DND-41 (cell line): ENCODE measurements at regions not wholly inside any gene's neighbourhood (a gene's known extent, or its start where the extent isn't known, plus 50 kb on each side); places are given as distances from the start of the nearest gene placed in this dataset.

ENCODE experiments used
- ATAC-seq: fragments of 200-7000 bp; cut with Tn5 transposase; 3 replicates; pipeline ENCODE4 v1.9.1; 2021; ENCODE audit warnings: low read depth; ENCODE audit not compliant: insufficient read depth
- DNase-seq: peaks from one replicate; pipeline ENCODE4 v3.0.0-alpha.2; 2020
- H2AFZ ChIP-seq: 2 replicates; pipeline ENCODE4 v1.6.0; 2012; ENCODE audit warnings: low read depth, low read length
- H3K27ac ChIP-seq: 2 replicates; pipeline ENCODE4 v1.5.1; 2012; ENCODE audit warnings: low read length, inconsistent platforms
- H3K27me3 ChIP-seq: fragments of 200-600 bp; sonication (generic); 2 replicates; pipeline ENCODE4 v1.6.0; 2012; ENCODE audit warnings: low read length, mild to moderate bottlenecking, inconsistent platforms; ENCODE audit not compliant: insufficient read depth, poor library complexity
- H3K36me3 ChIP-seq: 2 replicates; pipeline ENCODE4 v1.5.1; 2012; ENCODE audit warnings: low read length, inconsistent platforms; ENCODE audit not compliant: insufficient read depth
- H3K4me1 ChIP-seq: 2 replicates; pipeline ENCODE4 v1.5.1; 2012; ENCODE audit warnings: mild to moderate bottlenecking, low read length; ENCODE audit not compliant: insufficient read depth
- H3K4me2 ChIP-seq: 2 replicates; pipeline ENCODE4 v1.6.0; 2012; ENCODE audit warnings: mild to moderate bottlenecking, moderate library complexity, low read length, inconsistent platforms; ENCODE audit not compliant: insufficient read depth
- H3K4me3 ChIP-seq, 2 experiments: fragments of 200-600 bp in 1 of 2; shearing (Covaris generic) in 1 of 2; 2 replicates each; pipeline ENCODE4 v1.5.1; 2012 to 2016; ENCODE audit warnings: inconsistent platforms in 2 of 2, low read length in 2 of 2, mild to moderate bottlenecking in 2 of 2, low read depth in 1 of 2, moderate library complexity in 1 of 2
- H3K79me2 ChIP-seq: 2 replicates; pipeline ENCODE4 v1.6.0; 2012; ENCODE audit warnings: low read length, inconsistent platforms; ENCODE audit not compliant: insufficient read depth
- H3K9ac ChIP-seq: 2 replicates; pipeline ENCODE4 v1.6.0; 2012; ENCODE audit warnings: low read depth, mild to moderate bottlenecking, inconsistent platforms, low read length, moderate library complexity
- H3K9me3 ChIP-seq: 2 replicates; pipeline ENCODE4 v1.5.1; 2012; ENCODE audit warnings: low read length, moderate library complexity, mild to moderate bottlenecking, inconsistent platforms; ENCODE audit not compliant: insufficient read depth, severe bottlenecking
- H4K20me1 ChIP-seq: 2 replicates; pipeline ENCODE4 v1.6.0; 2012; ENCODE audit warnings: low read length; ENCODE audit not compliant: insufficient read depth
- CTCF ChIP-seq: IDR thresholded peaks from 2 replicates; pipeline ENCODE4 v1.5.1; 2012; ENCODE audit warnings: borderline replicate concordance, low read length, moderate library complexity, mild to moderate bottlenecking; ENCODE audit not compliant: poor library complexity, severe bottlenecking; ENCODE audit errors: extremely low read depth
- EZH2 ChIP-seq: IDR thresholded peaks from 3 replicates; pipeline ENCODE4 v1.6.1; 2012; ENCODE audit warnings: borderline replicate concordance, low read depth, mild to moderate bottlenecking, moderate library complexity, low read length, inconsistent platforms; ENCODE audit not compliant: severe bottlenecking

- no peaks in the 10 kb centered on the region for H3K79me2 ChIP-seq
- H3K27ac ChIP-seq, result peak overlapping the region; percentile 87
- H3K4me1 ChIP-seq, result peaks cover 40% of the 10 kb centered on the region
- H3K4me3 ChIP-seq, result no peak overlapping the region; a peak in 1 of 4 replicates
- H4K20me1 ChIP-seq, result no peaks in the 10 kb centered on the region
- DNase-seq (no peak), ATAC-seq (no peak)
- peak overlapping the region; percentile 60 for H2AFZ ChIP-seq
- no peak for TF ChIP-seq EZH2
- TF ChIP-seq CTCF, result no peak
- no peaks in the 10 kb centered on the region for H3K36me3 ChIP-seq
- no peak overlapping the region for H3K4me2 ChIP-seq
- no peaks in the 10 kb centered on the region for H3K9me3 ChIP-seq
- H3K9ac ChIP-seq, result no peak overlapping the region
- no peaks in the 10 kb centered on the region for H3K27me3 ChIP-seq
Observed at GRCh38 chr3:98644168-98644567, 50.8 kb upstream of the CPOX start.

GRCh38 chr3:98645039-98645438 is 51.6 kb upstream of the CPOX start:
- TF ChIP-seq EZH2 (no peak), CTCF (no peak)
- Histone ChIP-seq H4K20me1 (no peaks in the 10 kb centered on the region), H3K4me2 (peak overlapping the region; percentile 17), H3K4me1 (peaks cover 42% of the 10 kb centered on the region), H2AFZ (peak overlapping the region; percentile 60), H3K36me3 (no peaks in the 10 kb centered on the region), H3K9me3 (no peaks in the 10 kb centered on the region), H3K79me2 (no peaks in the 10 kb centered on the region), H3K27me3 (no peaks in the 10 kb centered on the region), H3K9ac (peak overlapping the region; percentile 39), H3K4me3 (no peak overlapping the region; a peak in 1 of 4 replicates), H3K27ac (peak overlapping the region; percentile 87)
- ATAC-seq (peak; percentile 73), DNase-seq (peak; percentile 63)

GRCh38 chr3:98646680-98647079 is 53.3 kb upstream of the CPOX start:
- H2AFZ ChIP-seq, result no peak overlapping the region
- H3K27ac ChIP-seq, result peak overlapping the region; percentile 87
- DNase-seq (peak; percentile 76), ATAC-seq (peak; percentile 68)
- H3K27me3 ChIP-seq, result no peaks in the 10 kb centered on the region
- H3K9me3 ChIP-seq, result no peaks in the 10 kb centered on the region
- TF ChIP-seq CTCF (no peak), EZH2 (no peak)
- H3K4me1 ChIP-seq, result peaks cover 58% of the 10 kb centered on the region
- H3K79me2 ChIP-seq, result no peaks in the 10 kb centered on the region
- peak overlapping the region; percentile 40 for H3K4me2 ChIP-seq
- H3K9ac ChIP-seq, result peak overlapping the region; percentile 39
- H3K4me3 ChIP-seq, result no peak overlapping the region
- no peaks in the 10 kb centered on the region for H3K36me3 ChIP-seq
- no peaks in the 10 kb centered on the region for H4K20me1 ChIP-seq

GRCh38 chr3:98647197-98647596 is 53.8 kb upstream of the CPOX start:
- no peaks in the 10 kb centered on the region for H3K27me3 ChIP-seq
- H3K9ac ChIP-seq, result peak overlapping the region; percentile 39; the same call in 1 of the 2 replicates
- TF ChIP-seq CTCF (no peak), EZH2 (no peak)
- peak overlapping the region; percentile 13; the same call in 1 of the 2 replicates for H2AFZ ChIP-seq
- no peaks in the 10 kb centered on the region for H3K36me3 ChIP-seq
- no peak overlapping the region for H3K4me3 ChIP-seq
- ATAC-seq (no peak), DNase-seq (no peak)
- no peaks in the 10 kb centered on the region for H3K9me3 ChIP-seq
- peaks cover 63% of the 10 kb centered on the region for H3K4me1 ChIP-seq
- no peaks in the 10 kb centered on the region for H4K20me1 ChIP-seq
- H3K27ac ChIP-seq, result peak overlapping the region; percentile 87
- no peaks in the 10 kb centered on the region for H3K79me2 ChIP-seq
- H3K4me2 ChIP-seq, result no peak overlapping the region
